ENCODE measurements at regions not wholly inside any gene's neighbourhood (a gene's known extent, or its start where the extent isn't known, plus 50 kb on each side); places are given as distances from the start of the nearest gene placed in this dataset.

- no peak for TF ChIP-seq TAF1 (IDR thresholded peaks at IDR 0.05; ENCODE audit: low read depth)
- no peak for TF ChIP-seq MAX (IDR thresholded peaks at IDR 0.05)
- TF ChIP-seq REST (IDR thresholded peaks at IDR 0.05; ENCODE audit: low read depth) = no peak
- TF ChIP-seq CREB1 (IDR thresholded peaks at IDR 0.05; ENCODE audit: low read depth) = no peak
- TF ChIP-seq CEBPB (IDR thresholded peaks at IDR 0.05) = no peak
These were observed 1027.7 kb downstream of the NR2F1-AS1 start for GRCh38 chr5:92553326-92553725.
